SW 1271 (cell line): ENCODE measurements at regions not wholly inside any gene's neighbourhood (a gene's known extent, or its start where the extent isn't known, plus 50 kb on each side); places are given as distances from the start of the nearest gene placed in this dataset.
"Not testable (repeated sequence)": the region's sequence is repeated elsewhere in the genome, so short reads cannot be mapped to it uniquely, and the experiment has no call there.

ENCODE experiments used
- DNase-seq, 2 experiments: peaks; one replicate each; lab custom pipeline; 2025; lab: John Stamatoyannopoulos, UW

GRCh38 chr4:187332141-187332540 lies 608.5 kb upstream of the FAT1 start:
- no peak for DNase-seq

GRCh38 chr4:187333151-187333550 lies 609.5 kb upstream of the FAT1 start:
- no peak for DNase-seq

GRCh38 chr4:187335339-187335738 lies 611.7 kb upstream of the FAT1 start:
- DNase-seq = no peak

- no peak for DNase-seq
Observed at GRCh38 chr4:187354740-187355139, 631.1 kb upstream of the FAT1 start.

GRCh38 chr4:187357045-187357643 lies 633.5 kb upstream of the FAT1 start:
- no peak for DNase-seq

GRCh38 chr4:187357821-187358220 lies 634.2 kb upstream of the FAT1 start:
- no peak for DNase-seq

- no peak for DNase-seq
Observed at GRCh38 chr4:187362937-187363857, 632.4 kb upstream of the ZFP42 start.

GRCh38 chr4:187364401-187364800 lies 631.2 kb upstream of the ZFP42 start:
- DNase-seq = no peak

GRCh38 chr4:187364851-187365250 lies 630.7 kb upstream of the ZFP42 start:
- no peak for DNase-seq

GRCh38 chr4:187366530-187366929 lies 629.0 kb upstream of the ZFP42 start:
- no peak for DNase-seq

- no peak for DNase-seq
Observed at GRCh38 chr4:187370918-187371317, 624.7 kb upstream of the ZFP42 start.

- no peak for DNase-seq
Observed at GRCh38 chr4:187378441-187378840, 617.1 kb upstream of the ZFP42 start.

- no peak for DNase-seq
Observed at GRCh38 chr4:187380181-187380581, 615.4 kb upstream of the ZFP42 start.

- DNase-seq = no peak
Observed at GRCh38 chr4:187383181-187383580, 612.4 kb upstream of the ZFP42 start.

GRCh38 chr4:187387739-187388138 lies 607.8 kb upstream of the ZFP42 start:
- DNase-seq = no peak

- no peak for DNase-seq
Observed at GRCh38 chr4:187389420-187389819, 606.2 kb upstream of the ZFP42 start.

GRCh38 chr4:187390646-187391045 lies 604.9 kb upstream of the ZFP42 start:
- DNase-seq = no peak

- DNase-seq = no peak
Observed at GRCh38 chr4:187393531-187394344, 601.8 kb upstream of the ZFP42 start.

GRCh38 chr4:187396106-187396505 lies 599.5 kb upstream of the ZFP42 start:
- DNase-seq = no peak

- not testable (repeated sequence) for DNase-seq
Observed at GRCh38 chr4:187408447-187408846, 587.1 kb upstream of the ZFP42 start.

GRCh38 chr4:187413564-187414358 lies 581.8 kb upstream of the ZFP42 start:
- DNase-seq = no peak

- no peak for DNase-seq
Observed at GRCh38 chr4:187414716-187415115, 580.9 kb upstream of the ZFP42 start.
